ENCODE measurements at regions not wholly inside any gene's neighbourhood (a gene's known extent, or its start where the extent isn't known, plus 50 kb on each side); places are given as distances from the start of the nearest gene placed in this dataset.

DNA sequence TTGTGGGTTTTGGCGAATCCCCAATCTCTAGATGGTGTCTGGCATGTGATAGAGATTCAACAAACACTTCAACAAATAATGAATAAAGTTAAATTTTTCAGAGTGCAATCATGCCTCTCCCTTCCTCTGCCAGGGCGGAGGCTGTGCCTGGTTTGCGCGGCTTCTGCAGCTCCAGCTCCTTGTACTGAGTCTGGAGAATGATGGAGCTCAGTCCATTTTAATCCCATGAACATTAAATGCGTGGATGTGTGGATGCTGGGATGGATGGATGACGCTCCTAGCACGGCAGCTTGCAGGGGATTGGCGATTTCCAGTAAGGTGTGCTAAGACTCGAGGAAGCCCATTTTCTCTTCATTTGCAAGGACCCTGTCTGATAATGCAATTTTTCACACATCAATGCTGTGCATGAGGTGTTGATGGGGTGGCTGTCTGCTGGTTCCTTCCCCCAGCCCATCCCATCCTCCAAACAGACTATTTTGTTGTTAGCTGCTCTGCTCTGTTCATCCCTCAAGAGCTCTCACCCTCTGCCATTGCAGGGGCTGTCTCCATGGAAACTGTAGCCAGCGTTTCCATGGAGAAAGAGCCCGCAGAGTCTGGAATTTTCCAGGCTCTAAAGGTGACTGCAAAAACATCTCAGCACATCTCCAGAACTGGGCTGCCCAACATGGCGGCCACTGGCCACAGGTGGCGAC is 92.6 kb upstream of the PEG3 start:
- Histone ChIP-seq H2AFZ (ENCODE audit: low read length) (no peak overlapping the region), H3K27ac (ENCODE audit: low read length) (no peak overlapping the region)

GRCh38 chr19:56934438-56935090 is 94.0 kb upstream of the PEG3 start:
- H3K27me3 ChIP-seq (ENCODE audit: low read length) = no peaks in the 10 kb centered on the region
- H3K79me2 ChIP-seq (ENCODE audit: low read length) = no peaks in the 10 kb centered on the region
- no peaks in the 10 kb centered on the region for H3K4me1 ChIP-seq (ENCODE audit: low read length)
- H3K36me3 ChIP-seq (ENCODE audit: insufficient read depth, low read length) = no peaks in the 10 kb centered on the region
- H3K4me2 ChIP-seq (ENCODE audit: low read depth, low read length, poor library complexity, severe bottlenecking) = no peak overlapping the region
- H4K20me1 ChIP-seq (ENCODE audit: insufficient read depth, low read depth, low read length) = no peaks in the 10 kb centered on the region
- H3K9ac ChIP-seq (ENCODE audit: low read length) = no peak overlapping the region
- peaks cover 2% of the 10 kb centered on the region; the same call in 1 of the 2 replicates for H3K9me3 ChIP-seq (ENCODE audit: low read length)
- H2AFZ ChIP-seq (ENCODE audit: low read length) = no peak overlapping the region
- no peak overlapping the region for H3K27ac ChIP-seq (ENCODE audit: low read length)
- no peaks in the 10 kb centered on the region for H3K9me2 ChIP-seq (replicated peaks; ENCODE audit: insufficient read depth, low read length)
- DNase-seq = no peak
- H3K4me3 ChIP-seq (ENCODE audit: low read length) = no peak overlapping the region

More for the DNA sequence above, 92.6 kb upstream of the PEG3 start:
- H4K20me1 ChIP-seq (ENCODE audit: insufficient read depth, low read depth, low read length) = no peaks in the 10 kb centered on the region
- H3K36me3 ChIP-seq (ENCODE audit: insufficient read depth, low read length) = no peaks in the 10 kb centered on the region
- H3K9me2 ChIP-seq (replicated peaks; ENCODE audit: insufficient read depth, low read length) = no peaks in the 10 kb centered on the region
- no peaks in the 10 kb centered on the region for H3K27me3 ChIP-seq (ENCODE audit: low read length)
- no peaks in the 10 kb centered on the region for H3K79me2 ChIP-seq (ENCODE audit: low read length)
- no peak overlapping the region for H3K4me2 ChIP-seq (ENCODE audit: low read depth, low read length, poor library complexity, severe bottlenecking)
- H3K4me3 ChIP-seq (ENCODE audit: low read length) = no peak overlapping the region
- H3K9ac ChIP-seq (ENCODE audit: low read length) = no peak overlapping the region
- H3K4me1 ChIP-seq (ENCODE audit: low read length) = no peaks in the 10 kb centered on the region
- DNase-seq = no peak
- peaks cover 4% of the 10 kb centered on the region; the same call in 1 of the 2 replicates for H3K9me3 ChIP-seq (ENCODE audit: low read length)

- no peak overlapping the region for H3K9ac ChIP-seq (ENCODE audit: low read length)
- peaks cover 7% of the 10 kb centered on the region for H3K9me3 ChIP-seq (ENCODE audit: low read length)
- H3K27ac ChIP-seq (ENCODE audit: low read length) = no peak overlapping the region
- no peaks in the 10 kb centered on the region for H3K79me2 ChIP-seq (ENCODE audit: low read length)
- H2AFZ ChIP-seq (ENCODE audit: low read length) = no peak overlapping the region
- H3K4me3 ChIP-seq (ENCODE audit: low read length) = no peak overlapping the region
- no peaks in the 10 kb centered on the region for H4K20me1 ChIP-seq (ENCODE audit: insufficient read depth, low read depth, low read length)
- H3K4me2 ChIP-seq (ENCODE audit: low read depth, low read length, poor library complexity, severe bottlenecking) = no peak overlapping the region
- no peaks in the 10 kb centered on the region for H3K9me2 ChIP-seq (replicated peaks; ENCODE audit: insufficient read depth, low read length)
- DNase-seq = no peak
- no peaks in the 10 kb centered on the region for H3K4me1 ChIP-seq (ENCODE audit: low read length)
- no peaks in the 10 kb centered on the region for H3K27me3 ChIP-seq (ENCODE audit: low read length)
- no peaks in the 10 kb centered on the region for H3K36me3 ChIP-seq (ENCODE audit: insufficient read depth, low read length)
These were observed 99.4 kb upstream of the PEG3 start for GRCh38 chr19:56939951-56940350.

GRCh38 chr19:56942756-56943155 is 102.2 kb upstream of the PEG3 start:
- Histone ChIP-seq H3K9ac (ENCODE audit: low read length) (no peak overlapping the region), H3K4me2 (ENCODE audit: low read depth, low read length, poor library complexity, severe bottlenecking) (no peak overlapping the region), H3K4me1 (ENCODE audit: low read length) (no peaks in the 10 kb centered on the region), H2AFZ (ENCODE audit: low read length) (no peak overlapping the region), H4K20me1 (ENCODE audit: insufficient read depth, low read depth, low read length) (no peaks in the 10 kb centered on the region), H3K79me2 (ENCODE audit: low read length) (no peaks in the 10 kb centered on the region), H3K27me3 (ENCODE audit: low read length) (no peaks in the 10 kb centered on the region), H3K9me3 (ENCODE audit: low read length) (peaks cover 7% of the 10 kb centered on the region), H3K36me3 (ENCODE audit: insufficient read depth, low read length) (no peaks in the 10 kb centered on the region), H3K4me3 (ENCODE audit: low read length) (no peak overlapping the region), H3K9me2 (replicated peaks; ENCODE audit: insufficient read depth, low read length) (no peaks in the 10 kb centered on the region), H3K27ac (ENCODE audit: low read length) (no peak overlapping the region)
- DNase-seq = no peak

- H3K4me3 ChIP-seq (ENCODE audit: low read length) = no peak overlapping the region
- H3K79me2 ChIP-seq (ENCODE audit: low read length) = no peaks in the 10 kb centered on the region
These were observed 105.6 kb upstream of the PEG3 start for GRCh38 chr19:56946159-56946558.

GRCh38 chr19:56947206-56947605 is 106.7 kb upstream of the PEG3 start:
- no peak for DNase-seq
- Histone ChIP-seq H3K36me3 (ENCODE audit: insufficient read depth, low read length) (no peaks in the 10 kb centered on the region), H3K27ac (ENCODE audit: low read length) (no peak overlapping the region), H3K79me2 (ENCODE audit: low read length) (no peaks in the 10 kb centered on the region), H3K9ac (ENCODE audit: low read length) (no peak overlapping the region), H3K9me2 (replicated peaks; ENCODE audit: insufficient read depth, low read length) (no peaks in the 10 kb centered on the region), H3K9me3 (ENCODE audit: low read length) (peaks cover 5% of the 10 kb centered on the region; the same call in 1 of the 2 replicates), H2AFZ (ENCODE audit: low read length) (no peak overlapping the region), H3K4me2 (ENCODE audit: low read depth, low read length, poor library complexity, severe bottlenecking) (no peak overlapping the region), H3K4me1 (ENCODE audit: low read length) (no peaks in the 10 kb centered on the region), H3K4me3 (ENCODE audit: low read length) (no peak overlapping the region), H3K27me3 (ENCODE audit: low read length) (no peaks in the 10 kb centered on the region), H4K20me1 (ENCODE audit: insufficient read depth, low read depth, low read length) (no peaks in the 10 kb centered on the region)

More at GRCh38 chr19:56946159-56946558, 105.6 kb upstream of the PEG3 start:
- no peak overlapping the region for H2AFZ ChIP-seq (ENCODE audit: low read length)
- no peaks in the 10 kb centered on the region for H4K20me1 ChIP-seq (ENCODE audit: insufficient read depth, low read depth, low read length)
- H3K36me3 ChIP-seq (ENCODE audit: insufficient read depth, low read length) = no peaks in the 10 kb centered on the region
- peaks cover 7% of the 10 kb centered on the region for H3K9me3 ChIP-seq (ENCODE audit: low read length)
- no peak overlapping the region for H3K4me2 ChIP-seq (ENCODE audit: low read depth, low read length, poor library complexity, severe bottlenecking)
- H3K4me1 ChIP-seq (ENCODE audit: low read length) = no peaks in the 10 kb centered on the region
- H3K27ac ChIP-seq (ENCODE audit: low read length) = no peak overlapping the region
- no peak for DNase-seq
- H3K9ac ChIP-seq (ENCODE audit: low read length) = no peak overlapping the region
- H3K27me3 ChIP-seq (ENCODE audit: low read length) = no peaks in the 10 kb centered on the region
- H3K9me2 ChIP-seq (replicated peaks; ENCODE audit: insufficient read depth, low read length) = no peaks in the 10 kb centered on the region

GRCh38 chr19:56949626-56950025 is 109.1 kb upstream of the PEG3 start:
- Histone ChIP-seq H3K79me2 (ENCODE audit: low read length) (no peaks in the 10 kb centered on the region), H4K20me1 (ENCODE audit: insufficient read depth, low read depth, low read length) (no peaks in the 10 kb centered on the region), H3K27me3 (ENCODE audit: low read length) (no peaks in the 10 kb centered on the region), H3K4me1 (ENCODE audit: low read length) (no peaks in the 10 kb centered on the region), H3K9ac (ENCODE audit: low read length) (no peak overlapping the region), H3K4me3 (ENCODE audit: low read length) (no peak overlapping the region), H3K27ac (ENCODE audit: low read length) (no peak overlapping the region), H3K9me2 (replicated peaks; ENCODE audit: insufficient read depth, low read length) (no peaks in the 10 kb centered on the region), H3K4me2 (ENCODE audit: low read depth, low read length, poor library complexity, severe bottlenecking) (no peak overlapping the region), H3K36me3 (ENCODE audit: insufficient read depth, low read length) (no peaks in the 10 kb centered on the region), H3K9me3 (ENCODE audit: low read length) (no peaks in the 10 kb centered on the region), H2AFZ (ENCODE audit: low read length) (no peak overlapping the region)
- DNase-seq = no peak

GRCh38 chr19:56951672-56952071 is 111.1 kb upstream of the PEG3 start:
- no peaks in the 10 kb centered on the region for H3K9me2 ChIP-seq (replicated peaks; ENCODE audit: insufficient read depth, low read length)
- H3K27ac ChIP-seq (ENCODE audit: low read length) = no peak overlapping the region
- H3K27me3 ChIP-seq (ENCODE audit: low read length) = no peaks in the 10 kb centered on the region
- no peak for DNase-seq
- no peak overlapping the region for H2AFZ ChIP-seq (ENCODE audit: low read length)
- no peaks in the 10 kb centered on the region for H4K20me1 ChIP-seq (ENCODE audit: insufficient read depth, low read depth, low read length)
- H3K4me2 ChIP-seq (ENCODE audit: low read depth, low read length, poor library complexity, severe bottlenecking) = no peak overlapping the region
- H3K4me3 ChIP-seq (ENCODE audit: low read length) = no peak overlapping the region
- H3K36me3 ChIP-seq (ENCODE audit: insufficient read depth, low read length) = no peaks in the 10 kb centered on the region
- H3K79me2 ChIP-seq (ENCODE audit: low read length) = no peaks in the 10 kb centered on the region
- H3K9ac ChIP-seq (ENCODE audit: low read length) = no peak overlapping the region
- no peaks in the 10 kb centered on the region for H3K9me3 ChIP-seq (ENCODE audit: low read length)
- no peaks in the 10 kb centered on the region for H3K4me1 ChIP-seq (ENCODE audit: low read length)
